Stimulated activated naive CD8-positive, alpha-beta T cell treated with anti-CD3 and anti-CD28 coated beads, Interleukin-15, amount 100 ng/mL, for 72 hours (primary cell): ENCODE measurements at regions not wholly inside any gene's neighbourhood (a gene's known extent, or its start where the extent isn't known, plus 50 kb on each side); places are given as distances from the start of the nearest gene placed in this dataset.

Source experiments
- ATAC-seq: fragments of 150-1000 bp; cut with Tn5 transposase; 2 replicates; pipeline ENCODE4 v1.10.0; 2021; ENCODE audit warnings: mild to moderate bottlenecking, moderate library complexity
- DNase-seq, 2 donors: peaks; one replicate each; pipeline ENCODE4 v3.0.0; 2021 to 2022
- H3K27ac Mint-ChIP-seq, 2 donors: one replicate each; pipeline ENCODE4 v1.8.0; 2022; ENCODE audit warnings: mild to moderate bottlenecking in 2 of 2, mixed read lengths in 2 of 2, moderate library complexity in 2 of 2
- H3K27me3 Mint-ChIP-seq: one replicate; pipeline ENCODE4 v1.8.0; 2022; ENCODE audit warnings: mixed read lengths
- H3K4me1 Mint-ChIP-seq: one replicate; pipeline ENCODE4 v1.8.0; 2022; ENCODE audit warnings: mild to moderate bottlenecking, mixed read lengths
- H3K4me3 Mint-ChIP-seq, 2 donors: one replicate each; pipeline ENCODE4 v1.8.0; 2022; ENCODE audit warnings: mild to moderate bottlenecking in 2 of 2, mixed read lengths in 2 of 2, moderate library complexity in 1 of 2
- H3K9me3 Mint-ChIP-seq, 2 donors: one replicate each; pipeline ENCODE4 v1.8.0; 2022; ENCODE audit warnings: mixed read lengths in 2 of 2

GRCh38 chr2:42971381-42971780 is 179.0 kb upstream of the HAAO start:
- no peaks in the 10 kb centered on the region for H3K9me3 Mint-ChIP-seq
- H3K27ac Mint-ChIP-seq = no peak overlapping the region

GRCh38 chr2:42970151-42970550 is 177.8 kb upstream of the HAAO start:
- ATAC-seq (no peak), DNase-seq (no peak)
- Mint-ChIP-seq H3K27ac (peak overlapping the region; percentile 12 to 19), H3K4me3 (no peak overlapping the region), H3K9me3 (no peaks in the 10 kb centered on the region), H3K4me1 (peaks cover 25% of the 10 kb centered on the region), H3K27me3 (peaks cover 10% of the 10 kb centered on the region)

More at GRCh38 chr2:42971381-42971780, 179.0 kb upstream of the HAAO start:
- Mint-ChIP-seq H3K4me1 (peaks cover 25% of the 10 kb centered on the region), H3K4me3 (no peak overlapping the region), H3K27me3 (peaks cover 10% of the 10 kb centered on the region)
- DNase-seq (no peak), ATAC-seq (no peak)

- DNase-seq (no peak), ATAC-seq (no peak)
- H3K27me3 Mint-ChIP-seq = peaks cover 9% of the 10 kb centered on the region
- H3K27ac Mint-ChIP-seq = peak overlapping the region; percentile 19 to 20
- H3K4me3 Mint-ChIP-seq = no peak overlapping the region
- H3K4me1 Mint-ChIP-seq = peaks cover 25% of the 10 kb centered on the region
- H3K9me3 Mint-ChIP-seq = no peaks in the 10 kb centered on the region
Measured at GRCh38 chr2:42969231-42970150, 177.1 kb upstream of the HAAO start.

DNA sequence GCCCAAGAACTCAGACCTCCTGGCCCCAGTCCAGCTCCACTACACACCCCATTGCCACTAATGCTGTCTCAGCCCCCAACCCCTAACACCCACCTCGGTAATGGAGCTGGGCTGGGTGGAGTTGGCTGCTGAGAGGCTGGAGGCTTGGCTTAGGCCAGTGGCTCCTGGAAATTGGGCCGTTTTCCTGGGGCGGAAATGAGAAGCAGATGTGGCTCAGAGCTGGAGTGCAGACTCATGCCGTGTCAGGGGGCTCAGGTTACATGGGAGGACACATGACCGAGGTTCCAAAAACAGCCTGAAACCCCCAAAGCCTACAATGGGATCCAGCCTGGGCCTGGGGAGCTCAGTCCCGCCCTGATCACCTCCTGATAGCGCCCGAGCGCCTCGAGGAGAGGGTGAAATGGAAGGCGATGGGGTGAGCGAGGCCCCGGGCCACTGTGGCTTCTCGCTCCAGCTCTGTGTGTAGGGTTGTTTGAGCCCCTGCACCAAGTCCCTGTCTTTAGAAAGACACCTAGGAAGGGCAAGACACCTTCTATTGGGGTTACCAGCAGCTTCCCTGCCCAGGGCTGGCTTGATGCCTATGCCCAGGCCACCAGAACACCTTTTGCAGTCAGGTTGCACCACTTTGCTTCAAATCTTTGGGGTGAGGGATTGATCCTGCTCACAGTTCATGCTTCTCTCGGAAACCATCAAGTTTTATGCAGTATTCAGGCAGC is 175.7 kb upstream of the HAAO start:
- H3K27me3 Mint-ChIP-seq = peaks cover 4% of the 10 kb centered on the region
- ATAC-seq (no peak), DNase-seq (no peak)
- no peak overlapping the region for H3K4me3 Mint-ChIP-seq
- no peaks in the 10 kb centered on the region for H3K9me3 Mint-ChIP-seq
- H3K4me1 Mint-ChIP-seq = peaks cover 19% of the 10 kb centered on the region
- H3K27ac Mint-ChIP-seq = no peak overlapping the region

DNA sequence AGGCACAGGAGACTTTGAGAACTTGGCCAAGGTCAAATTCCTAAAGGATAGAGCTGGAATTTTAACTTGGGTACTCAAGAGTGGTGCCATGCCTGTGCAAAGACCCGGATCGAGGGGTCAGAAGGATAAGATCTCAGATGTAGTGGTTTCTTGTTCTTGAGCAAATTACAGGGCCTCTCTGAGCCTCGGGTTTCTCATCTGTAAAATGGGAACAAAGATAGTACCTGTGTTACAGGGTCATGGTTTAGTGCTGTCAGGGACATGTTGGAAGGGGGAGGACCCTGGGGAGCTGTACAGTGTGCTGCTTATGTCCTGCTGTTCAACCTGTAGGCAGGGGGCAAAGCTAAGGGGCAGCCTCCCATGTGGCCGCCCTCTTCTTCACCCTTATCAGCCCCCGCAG is 173.5 kb upstream of the HAAO start:
- Mint-ChIP-seq H3K4me3 (no peak overlapping the region), H3K27ac (no peak overlapping the region), H3K27me3 (peaks cover 23% of the 10 kb centered on the region), H3K4me1 (peaks cover 24% of the 10 kb centered on the region), H3K9me3 (no peaks in the 10 kb centered on the region)
- DNase-seq = no peak
- ATAC-seq = no peak

GRCh38 chr2:42965196-42965595 is 172.8 kb upstream of the HAAO start:
- DNase-seq (no peak), ATAC-seq (no peak)

DNA sequence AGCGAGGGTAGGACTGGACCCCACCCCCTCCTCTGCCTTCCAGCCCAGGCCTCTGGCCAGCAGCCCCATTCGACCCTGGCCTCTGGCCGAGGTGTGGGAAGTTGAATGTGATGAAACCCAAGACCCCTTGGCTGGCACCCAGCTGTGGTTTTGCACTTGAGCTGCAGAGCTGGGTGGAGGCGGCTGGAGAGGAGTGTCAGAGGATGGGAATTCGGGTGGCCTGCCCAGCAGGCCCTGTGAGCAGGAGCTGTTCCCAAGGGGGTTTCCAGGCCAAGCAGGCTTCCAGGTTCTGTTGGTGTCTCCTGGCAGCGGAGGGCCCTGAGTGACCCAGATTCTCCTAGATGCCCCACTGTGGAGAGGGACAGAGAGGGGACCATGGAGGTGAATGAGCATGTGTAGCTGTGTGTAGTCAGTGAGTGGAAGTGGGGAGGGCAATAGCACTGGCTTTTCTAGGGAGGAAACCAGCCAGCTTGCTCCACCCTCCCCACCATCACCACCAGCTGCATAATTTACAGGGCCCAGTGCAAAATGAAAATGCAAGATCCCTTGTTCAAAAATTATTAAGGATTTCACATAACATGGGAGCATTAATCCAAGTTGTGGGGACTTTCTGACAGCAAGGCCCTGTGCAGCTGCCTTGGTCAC is 172.2 kb upstream of the HAAO start:
- ATAC-seq = no peak
- peaks cover 23% of the 10 kb centered on the region for H3K4me1 Mint-ChIP-seq
- peaks cover 36% of the 10 kb centered on the region for H3K27me3 Mint-ChIP-seq
- no peaks in the 10 kb centered on the region for H3K9me3 Mint-ChIP-seq
- DNase-seq = no peak
- H3K27ac Mint-ChIP-seq = peak overlapping the region in 1 of 2 donors; percentile 12
- H3K4me3 Mint-ChIP-seq = no peak overlapping the region

More at GRCh38 chr2:42965196-42965595, 172.8 kb upstream of the HAAO start:
- Mint-ChIP-seq H3K4me3 (no peak overlapping the region), H3K27ac (no peak overlapping the region), H3K4me1 (peaks cover 23% of the 10 kb centered on the region), H3K27me3 (peaks cover 30% of the 10 kb centered on the region), H3K9me3 (no peaks in the 10 kb centered on the region)

- ATAC-seq (no peak), DNase-seq (no peak)
- peak overlapping the region in 1 of 2 donors; percentile 82 for H3K27ac Mint-ChIP-seq
- no peak overlapping the region for H3K4me3 Mint-ChIP-seq
- H3K4me1 Mint-ChIP-seq = peaks cover 23% of the 10 kb centered on the region
- peaks cover 41% of the 10 kb centered on the region for H3K27me3 Mint-ChIP-seq
- H3K9me3 Mint-ChIP-seq = no peaks in the 10 kb centered on the region
Measured at GRCh38 chr2:42963452-42964068, 171.2 kb upstream of the HAAO start.

- peak; percentile 55 for ATAC-seq
- Mint-ChIP-seq H3K27ac (no peak overlapping the region), H3K4me1 (peaks cover 23% of the 10 kb centered on the region), H3K27me3 (peaks cover 41% of the 10 kb centered on the region), H3K4me3 (peak overlapping the region in 1 of 2 donors; percentile 45), H3K9me3 (no peaks in the 10 kb centered on the region)
- no peak for DNase-seq
Measured at GRCh38 chr2:42962508-42962953, 170.1 kb upstream of the HAAO start.

DNA sequence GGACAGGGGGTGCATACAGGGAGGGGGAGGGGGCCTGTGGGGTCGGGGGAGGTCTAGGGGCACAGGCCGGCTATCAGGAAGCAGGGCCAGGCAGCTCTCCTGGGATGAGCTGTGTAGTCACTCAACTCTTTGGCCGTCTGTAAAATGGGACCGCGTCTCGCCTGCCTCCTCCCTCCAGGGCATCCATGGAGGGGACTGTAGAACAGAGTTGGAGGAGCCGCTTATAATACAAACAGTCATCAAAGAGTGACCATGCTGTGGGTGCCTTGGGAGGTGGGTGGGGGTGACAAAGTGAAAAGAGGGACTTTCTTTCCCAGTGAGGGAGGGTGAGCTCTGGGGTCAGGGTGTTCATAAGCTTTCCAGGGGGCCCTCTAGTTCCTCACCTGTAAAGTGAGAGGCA is 169.6 kb upstream of the HAAO start:
- Mint-ChIP-seq H3K4me3 (no peak overlapping the region), H3K27ac (no peak overlapping the region), H3K4me1 (peaks cover 23% of the 10 kb centered on the region), H3K9me3 (no peaks in the 10 kb centered on the region), H3K27me3 (peaks cover 41% of the 10 kb centered on the region)
- ATAC-seq = no peak
- no peak for DNase-seq

DNA sequence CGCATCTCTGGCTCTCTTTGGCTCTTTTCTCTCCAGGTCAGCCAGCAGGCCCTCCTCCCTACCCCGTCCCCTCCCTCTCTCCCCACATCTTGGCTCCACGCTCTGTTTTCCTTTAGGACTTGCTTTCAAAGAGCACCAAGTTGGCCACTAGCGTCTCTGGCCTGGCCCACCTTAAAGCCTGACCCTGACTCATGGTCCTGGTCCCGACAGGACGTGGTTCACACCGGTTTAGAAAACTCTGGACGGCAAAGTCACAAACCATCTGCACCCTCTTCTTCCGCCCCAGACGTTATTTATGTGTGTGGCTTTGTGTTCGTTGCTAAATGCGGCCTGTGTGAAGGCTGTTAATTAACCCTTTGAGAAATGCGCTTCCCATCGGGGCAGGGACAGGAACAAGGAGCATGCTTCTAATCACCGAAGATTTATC is 169.0 kb upstream of the HAAO start:
- H3K27me3 Mint-ChIP-seq = peaks cover 41% of the 10 kb centered on the region
- no peak overlapping the region for H3K4me3 Mint-ChIP-seq
- H3K9me3 Mint-ChIP-seq = no peaks in the 10 kb centered on the region
- H3K27ac Mint-ChIP-seq = peak overlapping the region in 1 of 2 donors; percentile 74
- DNase-seq = no peak
- ATAC-seq = no peak
- H3K4me1 Mint-ChIP-seq = peaks cover 23% of the 10 kb centered on the region

DNA sequence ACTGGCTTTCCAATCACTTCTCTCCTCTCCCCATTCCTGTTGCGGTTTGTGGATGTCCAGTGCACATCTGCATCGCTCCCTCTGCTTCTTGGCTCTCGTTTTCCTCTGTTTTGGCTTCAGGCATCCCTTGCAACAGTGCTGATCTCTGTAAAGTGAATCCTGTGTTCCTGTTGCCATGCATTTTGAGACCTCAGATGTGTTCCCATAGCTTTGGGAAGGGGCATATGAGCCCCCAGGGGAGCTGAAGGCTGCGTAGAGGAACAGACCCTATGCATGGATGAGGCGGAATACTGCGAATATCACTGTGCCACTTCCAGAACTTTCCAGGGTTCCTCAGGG is 168.4 kb upstream of the HAAO start:
- H3K27me3 Mint-ChIP-seq = peaks cover 41% of the 10 kb centered on the region
- no peak overlapping the region for H3K4me3 Mint-ChIP-seq
- ATAC-seq (no peak), DNase-seq (no peak)
- no peaks in the 10 kb centered on the region for H3K9me3 Mint-ChIP-seq
- H3K4me1 Mint-ChIP-seq = peaks cover 23% of the 10 kb centered on the region
- H3K27ac Mint-ChIP-seq = peak overlapping the region in 1 of 2 donors; percentile 87

- Mint-ChIP-seq H3K27me3 (peaks cover 41% of the 10 kb centered on the region), H3K9me3 (no peaks in the 10 kb centered on the region), H3K4me1 (peaks cover 23% of the 10 kb centered on the region), H3K4me3 (no peak overlapping the region), H3K27ac (no peak overlapping the region)
- ATAC-seq = no peak
- no peak for DNase-seq
Measured at GRCh38 chr2:42960002-42960841, 167.8 kb upstream of the HAAO start.

DNA sequence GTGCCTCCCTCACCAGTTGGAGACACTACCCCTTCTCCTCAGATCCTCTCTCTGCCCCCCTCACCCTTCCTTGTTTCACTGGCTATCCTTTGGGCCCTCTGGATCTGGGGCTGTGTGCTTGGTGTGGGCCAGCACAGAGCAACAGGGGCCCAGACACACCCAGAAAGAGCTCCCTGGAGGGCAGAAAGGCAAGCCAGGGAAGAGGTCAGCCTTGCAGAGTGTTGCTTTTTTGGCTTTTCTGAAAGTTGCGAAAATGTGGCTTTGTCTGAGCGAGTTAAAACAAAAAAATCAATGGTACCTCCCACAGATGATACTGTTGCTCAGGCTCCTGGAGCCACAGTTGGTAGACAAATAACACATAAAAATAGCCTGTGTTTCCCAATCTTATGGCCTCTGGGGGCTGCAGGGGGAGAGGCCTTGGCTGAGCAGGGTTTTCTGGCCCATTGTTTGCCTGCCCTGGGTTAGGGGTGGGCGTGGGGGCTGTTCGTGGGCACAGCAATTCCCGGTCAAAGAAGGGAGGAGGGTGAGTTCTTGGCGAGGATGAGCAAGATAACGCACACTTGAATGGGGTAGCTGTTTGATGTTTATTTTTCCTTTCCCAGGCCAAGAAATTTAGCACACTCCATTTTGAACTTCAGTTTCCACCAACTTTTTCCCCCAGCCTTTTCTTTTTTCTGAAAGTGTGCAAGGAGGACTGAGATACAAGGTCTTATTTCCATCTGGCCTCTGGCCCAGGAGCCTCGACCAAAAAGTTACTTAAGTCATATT is 167.0 kb upstream of the HAAO start:
- Mint-ChIP-seq H3K27ac (no peak overlapping the region), H3K27me3 (peaks cover 41% of the 10 kb centered on the region), H3K4me1 (peaks cover 23% of the 10 kb centered on the region), H3K9me3 (no peaks in the 10 kb centered on the region), H3K4me3 (no peak overlapping the region)
- no peak for DNase-seq
- ATAC-seq = no peak
